GM12878 (cell line): ENCODE measurements at regions not wholly inside any gene's neighbourhood (a gene's known extent, or its start where the extent isn't known, plus 50 kb on each side); places are given as distances from the start of the nearest gene placed in this dataset.

Source experiments
- CTCF ChIP-seq, 3 experiments: IDR thresholded peaks in 2 of 3; conservative IDR thresholded peaks in 1 of 3; 2 replicates each; pipeline ENCODE4 v1.5.1; 2011; ENCODE audit warnings: low read depth in 3 of 3, low read length in 3 of 3, mild to moderate bottlenecking in 3 of 3, control low read depth in 2 of 3, moderate library complexity in 2 of 3, inconsistent platforms in 1 of 3, mixed read lengths in 1 of 3; ENCODE audit not compliant: control insufficient read depth in 2 of 3, insufficient read depth in 1 of 3; ENCODE audit errors: extremely low read depth in 1 of 3
- MXI1 ChIP-seq: fragments of 150-350 bp; IDR thresholded peaks from 2 replicates; pipeline ENCODE4 v1.6.1; 2011; ENCODE audit warnings: low read depth, mild to moderate bottlenecking, inconsistent platforms, low read length, improper control_type of control experiment
- RAD21 ChIP-seq: IDR thresholded peaks from 2 replicates; pipeline ENCODE4 v1.6.1; 2011; ENCODE audit warnings: mild to moderate bottlenecking, low read depth, low read length, moderate library complexity; ENCODE audit not compliant: insufficient read depth
- RELA ChIP-seq: fragments of 450-650 bp; IDR thresholded peaks from 2 replicates; pipeline ENCODE4 v1.8.0; 2014; ENCODE audit warnings: borderline replicate concordance; ENCODE audit not compliant: partially characterized antibody
- SREBF1 ChIP-seq: IDR thresholded peaks from 2 replicates; pipeline ENCODE4 v1.6.1; 2012; ENCODE audit warnings: mild to moderate bottlenecking, low read length
- USF1 ChIP-seq: IDR thresholded peaks from 2 replicates; pipeline ENCODE4 v1.6.1; 2011; ENCODE audit warnings: borderline replicate concordance, low read depth, mild to moderate bottlenecking, moderate library complexity, mixed read lengths, low read length; ENCODE audit not compliant: insufficient read depth; ENCODE audit errors: extremely low read length
- TF ChIP-seq, protein P1 (sequence below): IDR thresholded peaks from 2 replicates; pipeline ENCODE4 v1.6.1; 2012; ENCODE audit warnings: improper control_type of control experiment, low read depth, low read length; ENCODE audit not compliant: insufficient replicate concordance

GRCh38 chr15:97866959-97867358, 93.5 kb upstream of the ARRDC4 start (continued):
- TF ChIP-seq, protein P1, sequence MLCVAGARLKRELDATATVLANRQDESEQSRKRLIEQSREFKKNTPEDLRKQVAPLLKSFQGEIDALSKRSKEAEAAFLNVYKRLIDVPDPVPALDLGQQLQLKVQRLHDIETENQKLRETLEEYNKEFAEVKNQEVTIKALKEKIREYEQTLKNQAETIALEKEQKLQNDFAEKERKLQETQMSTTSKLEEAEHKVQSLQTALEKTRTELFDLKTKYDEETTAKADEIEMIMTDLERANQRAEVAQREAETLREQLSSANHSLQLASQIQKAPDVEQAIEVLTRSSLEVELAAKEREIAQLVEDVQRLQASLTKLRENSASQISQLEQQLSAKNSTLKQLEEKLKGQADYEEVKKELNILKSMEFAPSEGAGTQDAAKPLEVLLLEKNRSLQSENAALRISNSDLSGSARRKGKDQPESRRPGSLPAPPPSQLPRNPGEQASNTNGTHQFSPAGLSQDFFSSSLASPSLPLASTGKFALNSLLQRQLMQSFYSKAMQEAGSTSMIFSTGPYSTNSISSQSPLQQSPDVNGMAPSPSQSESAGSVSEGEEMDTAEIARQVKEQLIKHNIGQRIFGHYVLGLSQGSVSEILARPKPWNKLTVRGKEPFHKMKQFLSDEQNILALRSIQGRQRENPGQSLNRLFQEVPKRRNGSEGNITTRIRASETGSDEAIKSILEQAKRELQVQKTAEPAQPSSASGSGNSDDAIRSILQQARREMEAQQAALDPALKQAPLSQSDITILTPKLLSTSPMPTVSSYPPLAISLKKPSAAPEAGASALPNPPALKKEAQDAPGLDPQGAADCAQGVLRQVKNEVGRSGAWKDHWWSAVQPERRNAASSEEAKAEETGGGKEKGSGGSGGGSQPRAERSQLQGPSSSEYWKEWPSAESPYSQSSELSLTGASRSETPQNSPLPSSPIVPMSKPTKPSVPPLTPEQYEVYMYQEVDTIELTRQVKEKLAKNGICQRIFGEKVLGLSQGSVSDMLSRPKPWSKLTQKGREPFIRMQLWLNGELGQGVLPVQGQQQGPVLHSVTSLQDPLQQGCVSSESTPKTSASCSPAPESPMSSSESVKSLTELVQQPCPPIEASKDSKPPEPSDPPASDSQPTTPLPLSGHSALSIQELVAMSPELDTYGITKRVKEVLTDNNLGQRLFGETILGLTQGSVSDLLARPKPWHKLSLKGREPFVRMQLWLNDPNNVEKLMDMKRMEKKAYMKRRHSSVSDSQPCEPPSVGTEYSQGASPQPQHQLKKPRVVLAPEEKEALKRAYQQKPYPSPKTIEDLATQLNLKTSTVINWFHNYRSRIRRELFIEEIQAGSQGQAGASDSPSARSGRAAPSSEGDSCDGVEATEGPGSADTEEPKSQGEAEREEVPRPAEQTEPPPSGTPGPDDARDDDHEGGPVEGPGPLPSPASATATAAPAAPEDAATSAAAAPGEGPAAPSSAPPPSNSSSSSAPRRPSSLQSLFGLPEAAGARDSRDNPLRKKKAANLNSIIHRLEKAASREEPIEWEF, result no peak
- no peak for TF ChIP-seq RELA
- no peak for TF ChIP-seq SREBF1
- no peak for TF ChIP-seq USF1
- TF ChIP-seq MXI1, result no peak
- TF ChIP-seq CTCF (IDR thresholded peaks at IDR 0.05 in 2 of 3, conservative IDR thresholded peaks at IDR 0.05 in 1 of 3; ENCODE audit: control insufficient read depth in 2 of 3, extremely low read depth in 1 of 3, insufficient read depth in 1 of 3, low read depth in 3 of 3, low read length in 3 of 3), result no peak
- no peak for TF ChIP-seq RAD21
